ENCODE measurements at regions not wholly inside any gene's neighbourhood (a gene's known extent, or its start where the extent isn't known, plus 50 kb on each side); places are given as distances from the start of the nearest gene placed in this dataset.

DNA sequence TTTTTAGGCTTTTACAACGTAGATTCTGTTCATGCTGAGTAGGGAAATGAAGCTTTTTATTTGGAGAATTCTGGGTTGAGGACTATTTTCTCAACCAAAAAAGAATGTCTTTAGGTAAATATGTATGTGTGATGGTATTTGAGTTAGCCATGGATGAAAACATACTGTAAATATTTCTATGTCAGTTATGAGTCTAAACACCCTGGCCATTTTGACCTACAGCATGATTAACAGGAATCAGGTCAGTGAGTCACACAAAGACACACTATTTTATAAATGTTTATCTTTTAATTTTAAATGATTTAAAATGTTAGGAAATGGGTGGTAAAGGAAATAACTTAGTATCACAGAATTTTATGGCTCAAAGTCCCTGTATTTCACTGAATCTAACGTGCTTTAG lies 851.7 kb upstream of the MAP3K7 start:
- Histone ChIP-seq H3K4me1 (ENCODE audit: control insufficient read depth in 4 of 4, insufficient read depth in 4 of 4, low read length in 3 of 4) (no peaks in the 10 kb centered on the region), H3K4me3 (ENCODE audit: low read depth in 1 of 3, low read length in 3 of 3) (no peak overlapping the region)

DNA sequence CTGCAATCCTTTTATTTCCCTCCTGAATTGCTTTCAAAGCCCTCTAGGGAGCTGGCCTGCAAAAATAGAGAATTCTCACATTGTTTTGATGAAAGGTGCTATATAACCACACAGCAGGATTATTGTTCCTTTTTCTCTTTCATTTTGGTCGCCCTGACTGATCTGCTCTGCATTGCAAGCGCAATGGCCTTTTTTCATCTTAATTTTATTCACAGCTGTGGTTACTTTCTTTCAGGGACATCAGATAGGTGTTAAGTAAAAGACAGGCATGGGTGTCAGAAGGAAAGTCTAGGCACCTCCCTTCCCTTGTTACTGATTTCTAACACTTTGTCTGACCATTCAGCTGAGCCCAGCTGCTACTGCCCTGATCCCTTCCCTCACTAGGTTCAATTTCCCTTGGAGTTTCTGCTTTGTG lies 850.5 kb upstream of the MAP3K7 start:
- no peak for DNase-seq (ENCODE audit: low spot score)
- no peak overlapping the region for H3K9ac ChIP-seq (ENCODE audit: low read depth in 1 of 2, low read length in 2 of 2)
- H3K9me3 ChIP-seq (ENCODE audit: control insufficient read depth in 4 of 4, low read length in 3 of 4), result no peaks in the 10 kb centered on the region

More for the DNA sequence above, 851.7 kb upstream of the MAP3K7 start:
- Histone ChIP-seq H3K27me3 (ENCODE audit: control insufficient read depth in 4 of 4, insufficient read depth in 4 of 4, low read length in 3 of 4) (no peaks in the 10 kb centered on the region), H3K36me3 (ENCODE audit: control insufficient read depth in 4 of 4, insufficient read depth in 3 of 4, low read depth in 1 of 4, low read length in 3 of 4) (no peaks in the 10 kb centered on the region), H3K9me3 (ENCODE audit: control insufficient read depth in 4 of 4, low read length in 3 of 4) (no peaks in the 10 kb centered on the region), H3K9ac (ENCODE audit: low read depth in 1 of 2, low read length in 2 of 2) (no peak overlapping the region), H3K27ac (ENCODE audit: low read depth in 1 of 2, low read length in 2 of 2) (no peak overlapping the region)
- TF ChIP-seq HNF4A (conservative IDR thresholded peaks at IDR 0.05) (no peak), RAD21 (IDR thresholded peaks at IDR 0.05) (no peak), JUND (IDR thresholded peaks at IDR 0.05) (no peak), FOXA2 (IDR thresholded peaks at IDR 0.05) (no peak), HNF4G (IDR thresholded peaks at IDR 0.05) (no peak), RXRA (IDR thresholded peaks at IDR 0.05) (no peak), SP1 (IDR thresholded peaks at IDR 0.05) (no peak), EGR1 (IDR thresholded peaks at IDR 0.05; ENCODE audit: low read depth in 2 of 2) (no peak), NR2F2 (IDR thresholded peaks at IDR 0.05) (no peak), GABPA (IDR thresholded peaks at IDR 0.05 in 1 of 2, conservative IDR thresholded peaks at IDR 0.05 in 1 of 2) (no peak), TAF1 (conservative IDR thresholded peaks at IDR 0.05) (no peak), YY1 (IDR thresholded peaks at IDR 0.05) (no peak), FOXA1 (IDR thresholded peaks at IDR 0.05) (no peak)
- TF ChIP-seq, protein P1, sequence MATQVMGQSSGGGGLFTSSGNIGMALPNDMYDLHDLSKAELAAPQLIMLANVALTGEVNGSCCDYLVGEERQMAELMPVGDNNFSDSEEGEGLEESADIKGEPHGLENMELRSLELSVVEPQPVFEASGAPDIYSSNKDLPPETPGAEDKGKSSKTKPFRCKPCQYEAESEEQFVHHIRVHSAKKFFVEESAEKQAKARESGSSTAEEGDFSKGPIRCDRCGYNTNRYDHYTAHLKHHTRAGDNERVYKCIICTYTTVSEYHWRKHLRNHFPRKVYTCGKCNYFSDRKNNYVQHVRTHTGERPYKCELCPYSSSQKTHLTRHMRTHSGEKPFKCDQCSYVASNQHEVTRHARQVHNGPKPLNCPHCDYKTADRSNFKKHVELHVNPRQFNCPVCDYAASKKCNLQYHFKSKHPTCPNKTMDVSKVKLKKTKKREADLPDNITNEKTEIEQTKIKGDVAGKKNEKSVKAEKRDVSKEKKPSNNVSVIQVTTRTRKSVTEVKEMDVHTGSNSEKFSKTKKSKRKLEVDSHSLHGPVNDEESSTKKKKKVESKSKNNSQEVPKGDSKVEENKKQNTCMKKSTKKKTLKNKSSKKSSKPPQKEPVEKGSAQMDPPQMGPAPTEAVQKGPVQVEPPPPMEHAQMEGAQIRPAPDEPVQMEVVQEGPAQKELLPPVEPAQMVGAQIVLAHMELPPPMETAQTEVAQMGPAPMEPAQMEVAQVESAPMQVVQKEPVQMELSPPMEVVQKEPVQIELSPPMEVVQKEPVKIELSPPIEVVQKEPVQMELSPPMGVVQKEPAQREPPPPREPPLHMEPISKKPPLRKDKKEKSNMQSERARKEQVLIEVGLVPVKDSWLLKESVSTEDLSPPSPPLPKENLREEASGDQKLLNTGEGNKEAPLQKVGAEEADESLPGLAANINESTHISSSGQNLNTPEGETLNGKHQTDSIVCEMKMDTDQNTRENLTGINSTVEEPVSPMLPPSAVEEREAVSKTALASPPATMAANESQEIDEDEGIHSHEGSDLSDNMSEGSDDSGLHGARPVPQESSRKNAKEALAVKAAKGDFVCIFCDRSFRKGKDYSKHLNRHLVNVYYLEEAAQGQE (IDR thresholded peaks at IDR 0.05), result no peak
- TF ChIP-seq, protein P2, sequence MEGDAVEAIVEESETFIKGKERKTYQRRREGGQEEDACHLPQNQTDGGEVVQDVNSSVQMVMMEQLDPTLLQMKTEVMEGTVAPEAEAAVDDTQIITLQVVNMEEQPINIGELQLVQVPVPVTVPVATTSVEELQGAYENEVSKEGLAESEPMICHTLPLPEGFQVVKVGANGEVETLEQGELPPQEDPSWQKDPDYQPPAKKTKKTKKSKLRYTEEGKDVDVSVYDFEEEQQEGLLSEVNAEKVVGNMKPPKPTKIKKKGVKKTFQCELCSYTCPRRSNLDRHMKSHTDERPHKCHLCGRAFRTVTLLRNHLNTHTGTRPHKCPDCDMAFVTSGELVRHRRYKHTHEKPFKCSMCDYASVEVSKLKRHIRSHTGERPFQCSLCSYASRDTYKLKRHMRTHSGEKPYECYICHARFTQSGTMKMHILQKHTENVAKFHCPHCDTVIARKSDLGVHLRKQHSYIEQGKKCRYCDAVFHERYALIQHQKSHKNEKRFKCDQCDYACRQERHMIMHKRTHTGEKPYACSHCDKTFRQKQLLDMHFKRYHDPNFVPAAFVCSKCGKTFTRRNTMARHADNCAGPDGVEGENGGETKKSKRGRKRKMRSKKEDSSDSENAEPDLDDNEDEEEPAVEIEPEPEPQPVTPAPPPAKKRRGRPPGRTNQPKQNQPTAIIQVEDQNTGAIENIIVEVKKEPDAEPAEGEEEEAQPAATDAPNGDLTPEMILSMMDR (IDR thresholded peaks at IDR 0.05; ENCODE audit: low read depth, low read length, missing input control), result no peak
- TF ChIP-seq, protein P3, sequence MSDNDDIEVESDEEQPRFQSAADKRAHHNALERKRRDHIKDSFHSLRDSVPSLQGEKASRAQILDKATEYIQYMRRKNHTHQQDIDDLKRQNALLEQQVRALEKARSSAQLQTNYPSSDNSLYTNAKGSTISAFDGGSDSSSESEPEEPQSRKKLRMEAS (IDR thresholded peaks at IDR 0.05), result no peak
- TF ChIP-seq, protein P4, sequence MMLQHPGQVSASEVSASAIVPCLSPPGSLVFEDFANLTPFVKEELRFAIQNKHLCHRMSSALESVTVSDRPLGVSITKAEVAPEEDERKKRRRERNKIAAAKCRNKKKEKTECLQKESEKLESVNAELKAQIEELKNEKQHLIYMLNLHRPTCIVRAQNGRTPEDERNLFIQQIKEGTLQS (IDR thresholded peaks at IDR 0.05), result no peak
- TF ChIP-seq, protein P5, sequence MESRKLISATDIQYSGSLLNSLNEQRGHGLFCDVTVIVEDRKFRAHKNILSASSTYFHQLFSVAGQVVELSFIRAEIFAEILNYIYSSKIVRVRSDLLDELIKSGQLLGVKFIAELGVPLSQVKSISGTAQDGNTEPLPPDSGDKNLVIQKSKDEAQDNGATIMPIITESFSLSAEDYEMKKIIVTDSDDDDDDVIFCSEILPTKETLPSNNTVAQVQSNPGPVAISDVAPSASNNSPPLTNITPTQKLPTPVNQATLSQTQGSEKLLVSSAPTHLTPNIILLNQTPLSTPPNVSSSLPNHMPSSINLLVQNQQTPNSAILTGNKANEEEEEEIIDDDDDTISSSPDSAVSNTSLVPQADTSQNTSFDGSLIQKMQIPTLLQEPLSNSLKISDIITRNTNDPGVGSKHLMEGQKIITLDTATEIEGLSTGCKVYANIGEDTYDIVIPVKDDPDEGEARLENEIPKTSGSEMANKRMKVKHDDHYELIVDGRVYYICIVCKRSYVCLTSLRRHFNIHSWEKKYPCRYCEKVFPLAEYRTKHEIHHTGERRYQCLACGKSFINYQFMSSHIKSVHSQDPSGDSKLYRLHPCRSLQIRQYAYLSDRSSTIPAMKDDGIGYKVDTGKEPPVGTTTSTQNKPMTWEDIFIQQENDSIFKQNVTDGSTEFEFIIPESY (IDR thresholded peaks at IDR 0.05), result no peak
- 64% methylated on average over 2 of the region's 2 CpGs for WGBS
- DNase-seq (ENCODE audit: low spot score), result no peak

More for the DNA sequence above, 850.5 kb upstream of the MAP3K7 start:
- TF ChIP-seq, protein P1 (IDR thresholded peaks at IDR 0.05), result no peak
- TF ChIP-seq, protein P3 (IDR thresholded peaks at IDR 0.05), result no peak
- TF ChIP-seq FOXA1 (IDR thresholded peaks at IDR 0.05), result no peak
- no peak for TF ChIP-seq RXRA (IDR thresholded peaks at IDR 0.05)
- no peak for TF ChIP-seq YY1 (IDR thresholded peaks at IDR 0.05)
- TF ChIP-seq RAD21 (IDR thresholded peaks at IDR 0.05), result no peak
- no peaks in the 10 kb centered on the region for H3K4me1 ChIP-seq (ENCODE audit: control insufficient read depth in 4 of 4, insufficient read depth in 4 of 4, low read length in 3 of 4)
- WGBS, result 61% methylated on average over 2 of the region's 2 CpGs
- no peaks in the 10 kb centered on the region for H3K36me3 ChIP-seq (ENCODE audit: control insufficient read depth in 4 of 4, insufficient read depth in 3 of 4, low read depth in 1 of 4, low read length in 3 of 4)
- H3K27me3 ChIP-seq (ENCODE audit: control insufficient read depth in 4 of 4, insufficient read depth in 4 of 4, low read length in 3 of 4), result no peaks in the 10 kb centered on the region
- no peak overlapping the region for H3K4me3 ChIP-seq (ENCODE audit: low read depth in 1 of 3, low read length in 3 of 3)
- H3K27ac ChIP-seq (ENCODE audit: low read depth in 1 of 2, low read length in 2 of 2), result no peak overlapping the region

Measured in liver (tissue), 8 donors.